ENCODE measurements at regions not wholly inside any gene's neighbourhood (a gene's known extent, or its start where the extent isn't known, plus 50 kb on each side); places are given as distances from the start of the nearest gene placed in this dataset.
"Not testable (repeated sequence)": the region's sequence is repeated elsewhere in the genome, so short reads cannot be mapped to it uniquely, and the experiment has no call there.

DNA sequence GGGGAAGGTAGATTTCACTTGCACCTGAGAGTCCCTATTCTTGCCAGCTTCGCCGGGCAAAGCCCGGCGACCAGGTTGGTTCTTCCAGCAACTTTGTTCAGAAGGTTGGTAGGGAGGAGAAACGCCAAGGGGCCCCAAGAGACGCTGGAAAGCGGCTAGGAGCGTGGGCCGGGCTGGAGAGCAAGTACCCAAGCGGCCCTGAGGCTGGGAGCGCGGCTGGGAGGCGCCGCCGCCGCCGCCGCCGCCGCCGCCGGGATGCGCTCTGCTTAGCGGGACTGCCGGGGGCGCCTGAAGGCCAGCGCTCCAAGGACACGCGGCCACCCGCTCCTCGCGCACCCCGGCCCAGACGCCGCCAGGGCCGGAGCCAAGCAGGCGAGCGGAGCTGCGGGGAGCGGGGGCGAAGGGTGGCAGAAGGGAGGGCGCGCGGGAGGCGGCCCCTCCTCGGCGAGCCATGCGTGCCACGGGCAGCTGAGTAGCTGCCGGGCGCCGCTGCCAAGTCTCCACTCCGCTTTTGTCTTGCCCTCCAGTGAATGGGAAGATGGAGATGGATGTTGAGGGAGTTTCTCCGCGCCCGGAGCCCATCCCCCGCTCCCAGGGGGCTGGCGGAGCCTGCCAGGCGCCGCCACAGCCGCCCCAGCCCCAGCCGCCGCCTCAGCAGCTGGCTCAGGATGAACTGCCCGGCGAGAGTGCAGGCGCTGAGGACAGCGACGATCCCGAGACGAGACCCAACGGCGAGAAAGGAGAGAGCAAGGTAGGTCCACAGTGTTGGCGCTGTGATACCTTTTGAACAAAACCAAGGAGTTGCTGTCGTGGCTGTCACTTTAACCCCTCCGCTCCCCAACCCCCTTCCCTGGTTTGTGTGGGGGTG lies 227.4 kb upstream of the AZI2 start:
- DNase-seq = no peak

DNA sequence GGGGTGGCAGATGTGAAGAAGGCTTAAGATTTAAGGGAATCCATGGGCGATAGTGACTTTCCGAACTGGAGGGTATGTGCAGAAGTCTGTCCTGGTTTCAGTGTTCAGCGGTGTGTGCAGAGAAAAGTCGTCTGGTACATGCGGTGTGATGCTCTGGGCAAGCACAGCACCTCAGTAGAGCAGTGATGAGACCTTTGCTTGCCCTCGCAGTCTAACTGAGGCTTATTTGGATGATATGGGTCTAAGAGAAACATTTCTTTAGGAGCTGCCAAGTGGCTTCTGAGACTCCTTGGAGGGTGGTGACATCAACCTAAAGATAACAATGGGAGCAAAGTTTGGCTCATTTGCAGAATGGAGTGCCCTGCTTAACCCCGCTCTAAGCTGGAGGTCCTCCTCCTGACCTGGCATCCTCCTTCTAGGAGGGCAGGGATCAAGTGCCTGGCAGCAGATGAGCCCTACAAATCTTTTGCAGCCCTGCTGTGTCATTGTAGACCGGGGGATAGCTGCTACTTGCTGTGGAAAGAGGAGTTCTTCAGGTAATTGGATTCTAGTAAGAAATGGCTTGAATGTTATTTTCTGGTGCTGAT lies 228.1 kb upstream of the AZI2 start:
- DNase-seq = no peak

DNA sequence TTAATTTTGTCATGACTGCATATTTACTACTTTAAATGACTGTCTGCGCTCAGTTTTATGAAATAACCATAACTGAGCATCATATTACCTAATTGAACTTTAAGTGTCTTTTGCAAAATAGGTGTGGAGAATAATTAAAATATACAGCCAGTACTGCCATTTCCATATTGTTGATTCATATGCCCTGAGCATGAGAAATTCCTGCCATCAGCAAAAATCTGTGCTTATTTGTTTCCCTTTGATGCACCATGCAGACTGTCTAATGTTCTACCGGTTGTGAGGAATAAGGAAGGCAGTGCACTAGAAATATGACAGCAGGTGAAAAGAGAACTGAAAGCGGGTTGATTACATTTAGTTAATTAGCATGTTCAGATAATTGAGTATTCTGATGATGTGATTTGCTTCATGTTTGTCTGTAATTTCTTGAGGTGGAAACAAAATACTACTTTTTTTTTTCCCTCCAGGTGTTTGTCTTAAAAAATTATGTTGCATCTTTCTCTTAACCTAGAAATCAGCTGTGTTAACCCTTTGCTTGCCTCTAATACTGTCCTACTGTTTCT lies 229.4 kb upstream of the AZI2 start:
- DNase-seq = no peak

DNA sequence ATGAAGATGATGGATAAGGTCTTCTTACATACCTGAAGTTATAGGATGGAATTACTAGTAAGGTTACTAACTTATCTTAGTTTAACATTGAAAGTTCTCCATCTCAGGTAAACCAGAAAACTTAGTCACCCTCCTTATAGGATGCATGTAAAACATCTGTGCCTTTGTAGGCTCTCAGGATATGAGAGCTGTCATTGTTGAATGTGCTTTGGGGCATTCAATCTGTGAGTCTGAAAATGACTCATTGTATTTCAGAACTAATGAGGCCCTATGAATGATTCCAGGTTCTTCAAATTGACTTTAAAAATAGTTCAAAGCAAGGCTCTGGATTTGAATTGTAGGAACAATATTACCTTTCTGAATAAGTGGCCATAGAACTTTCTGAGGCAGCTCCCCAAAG lies 237.7 kb upstream of the AZI2 start:
- DNase-seq = no peak

DNA sequence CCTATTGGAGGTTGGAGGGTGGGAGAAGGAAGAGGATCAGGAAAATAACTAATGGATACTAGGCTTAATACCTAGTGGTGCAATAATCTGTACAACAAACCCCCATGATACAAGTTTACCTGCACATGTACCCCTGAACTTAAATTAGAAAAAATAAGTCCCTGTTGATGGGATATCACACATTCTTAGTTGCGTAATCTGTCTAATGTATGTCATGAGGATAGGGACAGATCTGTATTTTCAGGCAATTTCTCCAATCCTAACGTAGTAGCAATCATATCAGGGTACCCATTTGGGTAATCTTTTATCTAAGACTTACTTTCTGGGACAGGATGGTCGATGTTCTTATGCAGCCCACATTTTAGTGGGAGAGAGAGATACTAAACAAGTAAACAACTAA lies 239.1 kb upstream of the AZI2 start:
- no peak for DNase-seq

DNA sequence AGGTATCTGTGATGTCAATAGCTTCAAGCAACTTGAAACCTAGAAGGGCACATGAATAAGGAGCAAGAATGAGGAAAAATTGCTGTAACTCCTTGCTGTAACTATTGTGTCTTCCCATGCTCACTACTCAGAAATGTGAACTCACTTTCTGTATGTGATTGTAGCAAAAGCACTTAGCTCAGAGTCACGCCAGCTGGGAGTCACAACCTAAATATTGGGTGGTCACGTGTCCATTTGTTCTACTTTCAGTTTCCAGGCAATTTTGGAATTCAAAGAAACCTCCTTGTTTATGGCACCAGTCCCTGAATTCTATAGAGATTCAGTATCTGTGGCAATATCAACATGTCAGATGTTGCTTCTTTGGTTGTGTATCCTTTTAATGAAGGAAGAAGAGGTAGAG lies 241.6 kb upstream of the AZI2 start:
- DNase-seq = no peak

DNA sequence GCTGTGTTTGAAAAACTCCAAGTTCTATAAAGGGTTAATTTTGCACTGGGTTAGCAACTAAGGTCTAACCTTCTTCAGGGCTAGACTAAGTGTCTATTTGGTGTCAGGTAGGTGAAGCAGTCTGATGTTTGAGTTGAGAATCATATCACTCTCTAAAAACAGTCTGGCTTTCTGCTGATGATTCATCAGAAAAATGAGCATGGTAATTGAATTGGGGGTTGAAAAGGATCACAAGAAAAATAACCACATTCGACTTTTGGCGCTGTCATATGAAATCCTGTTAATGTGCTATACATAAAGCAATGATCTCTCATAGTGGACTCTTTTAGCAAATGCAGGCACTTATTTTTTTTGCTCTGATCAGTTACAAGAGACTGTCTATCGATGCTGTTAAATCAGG lies 242.2 kb upstream of the AZI2 start:
- no peak for DNase-seq

DNA sequence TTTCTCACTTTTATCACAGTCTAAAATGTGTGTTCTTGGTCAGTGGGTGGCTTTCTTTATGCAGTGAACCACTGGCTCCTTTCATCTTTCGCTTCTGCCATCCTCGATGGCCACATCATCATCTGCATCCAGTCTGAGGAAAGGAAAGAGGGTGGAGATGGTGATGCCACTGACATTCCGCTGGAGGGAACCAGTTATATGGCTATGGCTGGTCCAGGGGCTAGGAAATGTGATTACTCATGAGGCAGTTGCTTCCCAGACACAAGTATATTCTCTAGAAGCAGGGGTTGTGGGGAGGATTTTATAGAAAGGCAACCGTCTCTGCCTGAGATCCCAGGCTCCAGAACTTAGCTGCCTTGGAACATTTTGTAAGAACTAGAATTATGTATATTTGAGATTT lies 246.7 kb upstream of the AZI2 start:
- no peak for DNase-seq

DNA sequence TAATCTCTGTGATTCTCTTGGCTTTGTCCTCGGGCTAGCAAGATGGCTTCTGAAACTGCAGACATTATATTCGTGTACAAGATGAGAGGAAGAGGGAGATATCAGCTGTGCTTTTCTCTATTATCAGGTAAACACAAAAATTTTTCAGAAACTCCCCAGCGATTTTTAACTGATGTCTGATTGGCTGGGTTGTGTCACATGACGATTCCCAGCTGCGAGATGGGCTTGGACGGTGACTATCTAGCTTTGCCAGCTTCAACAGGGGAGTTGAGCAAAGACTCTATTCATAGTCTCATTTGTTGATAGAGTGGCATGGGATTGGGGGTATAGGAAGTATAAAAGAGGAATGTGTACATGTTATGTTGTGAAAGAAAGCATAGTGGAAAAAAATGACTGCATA lies 248.8 kb upstream of the AZI2 start:
- DNase-seq = no peak

DNA sequence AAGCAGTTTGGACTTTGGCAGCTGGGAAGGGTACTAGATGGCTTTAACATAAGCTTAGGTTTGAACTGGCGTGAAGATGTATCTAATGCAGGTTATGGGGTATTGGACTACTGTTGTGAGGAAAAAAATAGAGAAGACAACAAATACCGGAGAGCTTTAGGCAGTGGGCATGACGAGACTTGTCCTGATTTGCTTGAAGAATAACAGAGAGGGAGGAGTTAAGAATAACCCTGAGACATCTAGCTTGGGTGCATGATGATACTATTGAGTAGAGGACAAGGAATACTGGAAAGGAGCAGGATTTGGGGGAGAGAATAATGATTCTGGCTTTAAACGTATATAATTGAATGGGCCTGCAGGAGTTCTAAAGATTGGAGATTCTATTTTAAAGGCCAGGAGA lies 249.5 kb upstream of the AZI2 start:
- no peak for DNase-seq

DNA sequence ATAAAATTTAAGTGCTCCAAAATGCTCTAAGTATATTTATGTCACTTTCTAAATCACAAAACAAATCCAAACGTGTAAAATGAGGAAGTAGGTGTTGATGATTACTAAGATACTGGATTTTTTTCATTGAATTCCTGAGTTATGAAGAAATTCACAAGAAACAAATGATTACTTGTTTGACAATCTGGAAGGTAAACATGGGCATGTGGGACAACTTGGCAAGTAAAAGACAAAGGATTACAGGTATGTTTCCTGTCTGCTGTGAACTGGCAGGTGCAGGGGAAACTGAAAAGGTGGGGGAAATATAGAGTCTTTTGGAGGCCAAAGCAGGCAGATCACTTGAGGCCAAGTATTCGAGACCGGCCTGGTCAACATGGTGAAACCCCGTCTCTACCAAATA lies 252.7 kb upstream of the AZI2 start:
- no peak for DNase-seq

DNA sequence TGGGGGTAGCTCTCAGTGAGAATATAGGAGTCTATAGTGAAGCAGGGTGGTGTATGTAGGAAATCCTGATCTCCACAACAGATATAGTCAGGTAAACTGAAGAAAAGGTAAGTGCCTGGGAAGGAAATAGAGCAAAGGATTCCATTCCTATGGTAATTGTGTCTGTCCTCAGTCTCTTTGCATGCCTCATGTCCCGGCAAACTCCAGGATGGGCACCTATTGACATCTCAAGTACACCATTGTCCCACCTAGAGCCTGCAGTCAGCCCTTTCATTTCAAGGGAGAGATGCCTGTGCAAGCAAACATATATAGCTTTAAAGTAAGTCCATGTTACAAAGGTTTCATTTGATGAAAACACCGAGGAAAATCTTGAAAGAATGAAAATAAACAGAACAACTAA lies 257.7 kb upstream of the AZI2 start:
- no peak for DNase-seq

DNA sequence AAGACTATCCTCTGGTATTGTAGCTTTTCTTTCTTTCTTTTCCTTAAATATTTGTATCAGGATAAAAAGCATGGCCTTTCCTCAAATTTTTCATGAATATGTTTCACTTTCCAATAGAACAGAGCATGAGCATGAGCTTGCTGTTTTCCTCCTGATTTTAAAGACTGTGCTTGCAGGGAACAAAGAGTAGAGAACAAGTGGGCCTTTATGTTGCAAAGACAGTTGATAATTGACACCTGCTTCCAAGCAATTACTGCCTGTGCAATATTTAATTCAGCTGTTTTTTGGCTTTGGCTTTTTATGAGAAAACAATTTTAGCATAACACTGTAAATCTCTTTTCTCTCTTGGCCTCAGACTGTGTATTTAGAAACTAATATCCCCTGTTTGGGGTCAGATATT lies 263.6 kb upstream of the AZI2 start:
- no peak for DNase-seq

DNA sequence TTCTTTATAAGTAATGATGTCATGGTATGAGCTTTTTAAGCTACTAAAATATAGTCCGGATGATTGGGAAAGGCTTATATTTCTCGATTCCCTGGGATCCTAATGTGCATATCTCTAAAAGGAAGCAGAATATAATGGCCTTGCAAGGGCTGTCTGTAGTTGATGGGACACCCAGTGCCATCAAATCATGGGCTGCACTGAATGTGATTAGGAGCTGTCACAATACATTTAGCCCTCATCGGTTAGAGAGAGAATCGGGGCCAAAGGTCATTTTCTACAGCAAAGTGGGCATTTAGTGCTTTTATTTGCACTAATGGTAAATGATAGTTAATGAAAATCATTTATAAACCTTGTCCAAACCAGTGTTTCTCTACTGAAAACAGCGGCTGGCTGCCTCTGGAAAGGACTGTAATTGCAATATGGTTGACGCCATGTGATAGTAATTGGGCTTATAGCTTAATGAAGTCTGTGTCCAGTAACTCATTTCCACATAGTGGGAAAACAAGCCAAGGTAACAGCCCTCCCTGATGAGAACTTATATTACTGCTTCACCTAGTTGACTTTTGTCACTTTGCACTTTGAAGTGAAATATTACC lies 265.0 kb upstream of the AZI2 start:
- no peak for DNase-seq

DNA sequence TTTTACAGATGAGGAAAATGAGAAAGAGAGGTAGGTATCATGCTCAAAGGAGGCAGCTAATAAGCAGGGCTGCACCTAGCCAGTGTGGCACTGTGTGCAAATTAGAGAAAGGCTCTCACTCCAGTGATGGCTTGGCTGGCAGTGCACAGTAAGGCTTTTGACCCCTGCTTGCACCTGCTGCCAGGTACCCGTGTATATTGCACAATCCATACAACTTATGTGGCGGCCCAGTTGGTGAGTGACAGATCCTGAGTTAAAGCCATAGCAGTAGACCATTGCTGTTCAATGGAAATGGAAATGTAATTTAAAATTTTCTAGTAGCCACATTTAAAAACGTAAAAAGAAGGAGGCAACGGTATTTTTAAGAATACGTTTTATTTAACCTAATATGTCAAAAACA lies 266.4 kb upstream of the AZI2 start:
- DNase-seq = no peak

DNA sequence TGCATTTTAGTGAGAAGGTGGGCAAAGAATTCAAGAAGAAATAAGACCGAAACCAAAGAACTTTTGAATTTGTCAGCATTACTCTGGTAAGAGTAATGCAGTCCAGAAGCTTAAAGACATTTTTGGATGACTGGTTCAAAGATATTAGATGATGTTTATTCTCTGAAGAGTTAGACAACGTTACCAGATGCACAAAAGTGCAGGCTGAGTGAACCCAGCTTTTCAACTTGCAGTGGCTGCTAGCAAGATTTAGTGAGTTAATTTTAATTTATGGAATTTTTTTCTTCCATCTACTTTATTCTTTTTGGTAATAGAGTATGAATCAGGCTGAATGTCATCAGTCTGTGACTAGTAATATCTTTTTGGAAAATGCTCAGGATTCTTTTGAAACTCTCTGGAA lies 267.3 kb upstream of the AZI2 start:
- DNase-seq = no peak

DNA sequence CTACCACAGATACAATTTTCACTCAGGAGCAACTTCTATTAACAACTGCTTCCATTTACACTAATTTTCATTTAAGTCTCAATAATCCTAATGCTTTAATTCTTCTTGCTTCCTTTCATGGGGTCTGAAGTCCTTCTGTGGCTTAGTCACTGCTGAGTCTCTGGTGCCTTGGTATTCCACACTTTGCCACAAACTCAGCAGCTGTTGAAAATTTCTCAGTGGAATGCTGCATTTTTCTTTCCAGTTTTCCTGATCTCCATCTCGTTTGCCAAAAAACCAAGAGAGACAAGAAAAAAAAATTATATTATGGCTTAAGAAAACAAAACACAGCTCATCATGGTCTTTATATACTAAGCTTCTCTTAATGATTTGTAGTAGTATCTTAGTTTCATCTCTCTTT lies 269.2 kb upstream of the AZI2 start:
- DNase-seq = no peak

DNA sequence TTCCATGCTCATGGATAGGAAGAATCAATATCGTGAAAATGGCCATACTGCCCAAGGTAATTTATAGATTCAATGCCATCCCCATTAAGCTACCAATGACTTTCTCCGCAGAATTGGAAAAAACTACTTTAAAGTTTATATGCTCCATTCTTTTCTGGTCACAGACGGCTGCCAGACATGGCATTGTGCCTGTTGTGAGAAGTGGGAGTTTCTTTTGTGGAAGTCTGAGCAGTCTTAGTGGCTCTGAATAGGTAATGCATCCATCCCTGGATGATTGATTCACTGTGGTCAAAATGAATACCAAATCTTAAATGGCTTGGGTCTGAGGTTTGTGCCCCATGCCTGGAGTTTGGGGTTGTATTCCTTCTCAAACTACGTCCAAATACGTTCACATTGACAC lies 274.5 kb upstream of the AZI2 start:
- DNase-seq = no peak

DNA sequence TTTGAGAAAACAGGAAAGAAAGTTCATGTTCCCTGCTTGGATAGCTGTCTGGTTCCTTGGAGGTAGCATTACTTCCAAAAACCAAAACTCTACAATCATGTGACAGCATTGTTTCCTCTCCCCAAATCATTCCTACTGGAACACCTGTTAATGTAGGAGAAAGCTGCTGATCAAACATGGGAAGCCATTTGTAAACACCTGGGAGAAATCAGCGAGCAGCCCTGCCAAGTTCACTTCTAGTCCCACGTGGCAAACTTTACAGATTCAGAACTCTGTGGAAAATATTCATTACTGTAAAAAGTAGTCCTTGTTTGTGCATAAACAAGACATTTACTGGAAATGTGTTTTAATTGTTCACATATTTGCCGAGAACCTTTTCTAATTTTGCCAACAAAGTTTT lies 275.5 kb upstream of the AZI2 start:
- DNase-seq = no peak

DNA sequence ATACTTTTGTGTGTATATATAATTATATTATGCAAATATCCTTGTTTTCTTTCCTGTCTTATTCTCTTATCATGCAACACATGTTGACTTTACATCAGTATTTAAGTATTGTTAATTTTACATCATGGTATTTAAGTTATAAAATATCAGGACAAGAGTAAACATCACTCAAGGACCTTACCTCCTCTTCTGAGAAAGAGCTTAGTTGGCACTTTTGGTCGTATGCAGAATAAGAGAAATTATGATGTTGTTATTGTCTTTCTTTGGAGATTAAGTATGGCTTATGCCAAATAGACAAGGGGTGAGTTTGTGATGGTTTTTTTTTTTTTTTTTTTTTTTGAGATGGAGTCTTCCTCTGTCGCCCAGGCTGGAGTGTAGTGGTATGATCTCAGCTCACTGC lies 279.2 kb upstream of the AZI2 start:
- DNase-seq = not testable (repeated sequence)

DNA sequence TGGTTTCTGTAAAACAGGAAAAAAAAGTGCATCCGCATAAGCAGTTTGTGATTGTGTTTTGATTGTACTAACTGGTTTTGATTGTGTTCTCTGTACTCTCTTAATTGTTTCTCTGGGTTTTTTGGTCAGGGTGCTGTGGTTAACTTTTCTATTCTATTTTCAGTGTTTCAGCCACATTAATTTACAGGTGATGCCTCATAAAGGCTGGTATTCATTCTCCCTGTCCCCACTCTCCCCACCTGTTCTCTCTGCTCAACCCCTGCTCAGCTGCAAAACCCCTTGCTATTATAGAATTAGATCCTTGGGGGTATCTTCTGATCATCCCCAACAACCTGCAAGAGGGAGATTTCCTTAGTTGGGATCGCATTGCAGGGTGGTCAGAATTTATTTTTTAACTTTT lies 285.4 kb upstream of the AZI2 start:
- DNase-seq = no peak

DNA sequence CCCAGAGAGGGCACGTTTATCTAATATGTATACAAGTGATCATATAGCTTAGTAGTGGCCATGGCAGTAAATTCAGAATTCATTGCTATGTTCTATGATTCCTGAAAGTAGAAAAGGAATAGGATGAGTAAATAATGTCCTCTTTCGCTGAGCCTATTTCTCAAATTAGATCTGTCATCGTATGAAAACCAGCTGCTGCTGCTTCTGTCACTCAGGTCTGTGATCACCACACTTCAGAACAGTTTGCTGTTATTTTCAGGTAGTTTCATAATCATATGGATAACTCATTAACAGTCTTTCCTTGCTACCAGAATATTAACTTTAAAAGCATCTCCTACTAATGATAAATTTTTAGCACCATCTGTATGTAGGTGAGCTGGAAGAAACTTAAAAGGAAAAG lies 289.1 kb upstream of the AZI2 start:
- DNase-seq = no peak

DNA sequence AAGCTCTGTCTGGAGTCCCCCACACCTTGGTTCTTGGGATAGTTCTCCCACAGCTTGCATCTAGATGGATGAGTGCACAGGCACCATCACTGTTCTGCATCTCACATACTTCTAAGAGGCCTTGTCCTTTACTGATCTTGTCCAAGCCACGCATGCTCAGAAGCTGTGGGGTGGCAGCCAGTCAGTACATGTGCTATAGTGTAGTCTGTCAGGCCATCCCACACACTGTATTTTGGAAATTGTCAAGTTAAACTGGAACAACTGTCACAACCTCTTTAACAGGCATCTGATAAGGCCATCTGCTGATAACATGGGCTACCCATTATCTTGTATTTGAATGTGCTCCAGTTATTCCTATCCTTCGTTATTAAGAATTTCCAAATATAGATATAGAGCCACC lies 296.5 kb upstream of the AZI2 start:
- no peak for DNase-seq

DNA sequence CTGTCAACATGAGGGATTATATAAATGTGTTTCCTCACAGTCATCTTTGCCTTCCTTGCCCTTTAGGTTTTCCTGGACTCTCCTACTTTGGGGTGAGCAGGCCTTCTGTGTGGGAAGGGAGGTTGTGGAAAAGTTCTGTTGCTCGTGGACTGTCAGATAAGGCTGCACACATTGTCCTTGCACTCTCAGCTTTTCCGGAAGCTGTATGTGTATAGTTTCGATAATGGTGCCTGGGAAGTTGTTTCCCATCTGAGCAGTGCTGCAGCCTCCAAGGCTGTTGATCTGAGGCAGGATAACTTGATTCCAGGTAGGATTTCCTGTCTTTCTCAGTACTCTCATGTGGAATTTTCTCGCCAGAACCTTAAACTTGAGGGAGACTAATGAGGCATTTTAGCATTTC lies 297.8 kb upstream of the AZI2 start:
- no peak for DNase-seq
